Left ventricle myocardium inferior (tissue), 1 donor: ENCODE measurements at regions not wholly inside any gene's neighbourhood (a gene's known extent, or its start where the extent isn't known, plus 50 kb on each side); places are given as distances from the start of the nearest gene placed in this dataset.

Experiments used
- DNase-seq: peaks from one replicate; pipeline ENCODE4 v3.0.0-alpha.2; 2020
- H3K27ac ChIP-seq: fragments of 200-600 bp; replicated peaks from 2 replicates; pipeline ENCODE4 v1.8.0; 2021
- H3K27me3 ChIP-seq: fragments of 200-600 bp; 2 replicates; pipeline ENCODE4 v1.8.0; 2021; ENCODE audit warnings: low read depth
- H3K36me3 ChIP-seq: fragments of 200-600 bp; 2 replicates; pipeline ENCODE4 v1.8.0; 2021
- H3K4me1 ChIP-seq: fragments of 200-600 bp; 2 replicates; pipeline ENCODE4 v1.8.0; 2021
- H3K4me3 ChIP-seq: fragments of 200-600 bp; 2 replicates; pipeline ENCODE4 v1.8.0; 2021; ENCODE audit warnings: mild to moderate bottlenecking, moderate library complexity
- H3K9me3 ChIP-seq: fragments of 200-600 bp; replicated peaks from 2 replicates; pipeline ENCODE4 v1.8.0; 2021
- intact Hi-C: fragments of 100-400 bp; cut with micrococcal nuclease; formaldehyde crosslinking; loops from one replicate; pipeline ENCODE4 v1.11.0; 2022
- TF ChIP-seq, protein P1 (sequence below): fragments of 200-600 bp; IDR thresholded peaks from 2 replicates; pipeline ENCODE4 v1.8.0; 2021; ENCODE audit warnings: antibody characterized with exemption, mild to moderate bottlenecking, borderline replicate concordance
- donor health status: DM: no; HTN: yes; CAD: no; lungs with severe emphysema.

DNA sequence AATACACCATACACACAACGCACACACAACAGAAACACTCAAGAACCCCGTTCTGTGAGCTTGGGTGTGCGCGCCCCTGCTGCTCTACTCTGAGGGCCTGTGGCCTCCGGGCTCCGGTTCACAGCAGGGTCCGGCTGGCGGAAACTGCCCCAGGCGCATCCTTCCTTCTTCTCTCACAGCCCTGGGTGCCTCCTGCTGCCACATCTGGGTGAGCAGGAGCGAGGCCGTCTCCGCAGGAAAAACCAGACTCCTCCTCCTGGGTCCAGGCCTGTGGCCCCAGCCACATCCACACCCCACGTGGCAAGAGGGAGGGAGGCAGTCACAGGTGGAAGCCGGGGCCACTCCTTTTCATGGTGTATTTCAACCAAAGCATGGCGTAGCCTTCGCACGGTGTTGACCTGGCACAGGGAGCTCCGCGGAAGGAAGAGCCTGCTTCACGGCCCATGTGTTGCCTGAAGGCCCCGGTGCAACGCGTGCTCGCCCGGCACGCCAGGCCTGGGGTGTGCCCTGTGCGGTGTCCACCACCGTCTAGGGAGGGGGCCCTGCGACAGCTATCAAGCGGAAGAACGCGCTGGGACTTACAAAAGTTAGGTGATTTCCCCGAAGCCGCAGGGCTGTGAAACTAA lies 1502.7 kb downstream of the TBC1D22A start:
- no peaks in the 10 kb centered on the region for H3K36me3 ChIP-seq
- H3K4me1 ChIP-seq: no peaks in the 10 kb centered on the region
- DNase-seq: no peak
- no peaks in the 10 kb centered on the region for H3K9me3 ChIP-seq
- H3K4me3 ChIP-seq: no peak overlapping the region
- peaks cover 91% of the 10 kb centered on the region for H3K27me3 ChIP-seq
- no peak overlapping the region for H3K27ac ChIP-seq
- TF ChIP-seq, protein P1, sequence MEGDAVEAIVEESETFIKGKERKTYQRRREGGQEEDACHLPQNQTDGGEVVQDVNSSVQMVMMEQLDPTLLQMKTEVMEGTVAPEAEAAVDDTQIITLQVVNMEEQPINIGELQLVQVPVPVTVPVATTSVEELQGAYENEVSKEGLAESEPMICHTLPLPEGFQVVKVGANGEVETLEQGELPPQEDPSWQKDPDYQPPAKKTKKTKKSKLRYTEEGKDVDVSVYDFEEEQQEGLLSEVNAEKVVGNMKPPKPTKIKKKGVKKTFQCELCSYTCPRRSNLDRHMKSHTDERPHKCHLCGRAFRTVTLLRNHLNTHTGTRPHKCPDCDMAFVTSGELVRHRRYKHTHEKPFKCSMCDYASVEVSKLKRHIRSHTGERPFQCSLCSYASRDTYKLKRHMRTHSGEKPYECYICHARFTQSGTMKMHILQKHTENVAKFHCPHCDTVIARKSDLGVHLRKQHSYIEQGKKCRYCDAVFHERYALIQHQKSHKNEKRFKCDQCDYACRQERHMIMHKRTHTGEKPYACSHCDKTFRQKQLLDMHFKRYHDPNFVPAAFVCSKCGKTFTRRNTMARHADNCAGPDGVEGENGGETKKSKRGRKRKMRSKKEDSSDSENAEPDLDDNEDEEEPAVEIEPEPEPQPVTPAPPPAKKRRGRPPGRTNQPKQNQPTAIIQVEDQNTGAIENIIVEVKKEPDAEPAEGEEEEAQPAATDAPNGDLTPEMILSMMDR: no peak
- intact Hi-C loops: no loop called here

DNA sequence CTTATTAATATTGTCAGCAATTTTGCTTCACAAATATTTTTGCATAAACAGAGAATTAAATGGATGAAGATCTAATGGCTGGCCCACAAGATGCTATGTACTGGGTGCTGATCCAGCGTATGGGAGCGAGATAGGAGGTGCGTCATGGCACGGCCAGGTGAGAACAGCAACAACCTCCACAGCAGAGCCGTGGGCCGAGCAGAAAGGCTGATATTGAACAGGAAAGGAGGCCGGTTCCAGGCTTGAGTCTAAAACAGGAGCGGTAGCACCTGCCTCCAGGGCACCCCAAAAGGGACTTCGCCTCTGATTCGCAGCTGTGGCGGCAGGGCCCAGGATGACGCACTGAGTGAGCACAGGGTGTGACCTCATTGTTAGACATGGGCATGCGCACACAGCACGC lies 1502.1 kb downstream of the TBC1D22A start:
- no peak overlapping the region for H3K4me3 ChIP-seq
- no peaks in the 10 kb centered on the region for H3K36me3 ChIP-seq
- no peaks in the 10 kb centered on the region for H3K9me3 ChIP-seq
- no peak overlapping the region for H3K27ac ChIP-seq
- intact Hi-C loops: no loop called here
- H3K4me1 ChIP-seq: no peaks in the 10 kb centered on the region
- DNase-seq: no peak
- TF ChIP-seq, protein P1: no peak
- H3K27me3 ChIP-seq: peaks cover 91% of the 10 kb centered on the region

- Histone ChIP-seq H3K27me3 (peaks cover 91% of the 10 kb centered on the region), H3K4me1 (no peaks in the 10 kb centered on the region), H3K27ac (no peak overlapping the region), H3K4me3 (no peak overlapping the region), H3K36me3 (no peaks in the 10 kb centered on the region), H3K9me3 (no peaks in the 10 kb centered on the region)
- TF ChIP-seq, protein P1: no peak
- intact Hi-C loops: no loop called here
- no peak for DNase-seq
Observed at GRCh38 chr22:48263791-48264351, 1501.4 kb downstream of the TBC1D22A start.

DNA sequence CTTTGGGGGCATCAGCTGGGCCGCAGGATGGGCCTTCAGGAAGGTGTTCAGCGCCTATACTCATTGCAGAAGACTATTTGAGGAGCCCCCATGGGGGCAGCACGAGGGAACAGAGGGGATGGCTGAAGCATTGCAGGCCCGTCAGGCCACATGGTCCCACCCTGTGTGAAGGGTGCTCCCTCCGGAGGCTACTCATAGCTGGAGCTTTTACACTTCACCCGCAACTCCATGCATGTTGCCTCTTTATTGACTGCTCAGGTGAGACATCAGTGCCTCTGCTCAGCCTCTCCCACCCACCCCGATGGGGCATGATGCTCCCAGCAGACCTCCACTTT lies 1500.9 kb downstream of the TBC1D22A start:
- no peaks in the 10 kb centered on the region for H3K9me3 ChIP-seq
- no peak overlapping the region for H3K4me3 ChIP-seq
- H3K36me3 ChIP-seq: no peaks in the 10 kb centered on the region
- TF ChIP-seq, protein P1: no peak
- no peak for DNase-seq
- no peak overlapping the region for H3K27ac ChIP-seq
- peaks cover 91% of the 10 kb centered on the region for H3K27me3 ChIP-seq
- no peaks in the 10 kb centered on the region for H3K4me1 ChIP-seq
- intact Hi-C loops: no loop called here

DNA sequence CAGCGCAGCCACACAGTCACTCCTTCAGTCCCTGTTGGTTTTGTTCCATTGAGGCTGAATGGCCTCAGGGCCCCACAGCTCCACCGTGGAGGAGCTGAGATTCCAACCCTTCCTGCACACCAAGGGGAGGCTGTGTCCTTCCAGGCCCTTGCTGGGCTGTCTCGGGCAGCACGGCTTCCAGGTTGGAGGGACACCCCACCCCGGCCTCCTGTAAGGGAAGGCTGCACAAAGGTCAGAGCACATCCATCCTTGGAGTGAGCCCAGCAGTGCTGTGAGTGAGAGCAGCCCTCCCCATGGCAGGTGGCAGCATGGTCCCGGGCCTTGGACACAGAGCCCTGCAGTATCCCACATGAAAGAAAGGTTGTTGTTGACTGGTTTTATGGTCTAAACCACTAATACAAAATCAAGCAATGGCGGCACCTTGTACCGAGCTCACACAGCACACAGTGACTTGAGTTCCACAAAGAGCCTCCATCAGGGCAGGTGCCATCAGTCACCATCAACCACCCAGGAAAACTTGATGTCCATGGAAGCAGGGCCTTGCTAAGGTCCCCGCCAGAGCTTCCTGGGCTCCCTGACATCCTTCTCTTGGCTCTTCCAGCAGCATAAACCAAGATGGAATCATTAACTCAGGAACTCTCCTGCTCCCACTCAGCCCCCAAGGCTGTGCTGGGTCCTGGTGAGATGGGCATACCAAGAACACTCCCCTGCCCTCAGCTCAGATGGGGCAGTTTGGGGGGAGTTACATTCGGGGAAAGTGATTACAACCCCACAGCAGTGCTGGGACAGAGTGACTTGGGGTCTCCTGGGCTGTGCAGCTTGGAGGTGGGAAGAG lies 1500.4 kb downstream of the TBC1D22A start:
- Histone ChIP-seq H3K4me1 (no peaks in the 10 kb centered on the region), H3K4me3 (no peak overlapping the region), H3K9me3 (no peaks in the 10 kb centered on the region), H3K27me3 (peaks cover 91% of the 10 kb centered on the region), H3K27ac (no peak overlapping the region), H3K36me3 (no peaks in the 10 kb centered on the region)
- DNase-seq: no peak
- TF ChIP-seq, protein P1: no peak
- intact Hi-C loops: no loop called here
